Loucy (cell line): ENCODE measurements at regions not wholly inside any gene's neighbourhood (a gene's known extent, or its start where the extent isn't known, plus 50 kb on each side); places are given as distances from the start of the nearest gene placed in this dataset.

ENCODE experiments used
- H2AFZ ChIP-seq: fragments of 200-600 bp; sonication (generic); 2 replicates; pipeline ENCODE4 v1.6.0; 2016; ENCODE audit warnings: antibody characterized with exemption, mild to moderate bottlenecking, low read length, moderate library complexity
- H3F3A ChIP-seq: fragments of 200-600 bp; 2 replicates; pipeline ENCODE4 v1.6.0; 2016; ENCODE audit warnings: antibody characterized with exemption, low read depth, mild to moderate bottlenecking
- H3K27me3 ChIP-seq: fragments of 200-600 bp; sonication (generic); 2 replicates; pipeline ENCODE4 v1.6.1; 2014; ENCODE audit warnings: low read length, mild to moderate bottlenecking; ENCODE audit not compliant: insufficient read depth, poor library complexity, severe bottlenecking
- H3K36me3 ChIP-seq: fragments of 200-600 bp; sonication (generic); 2 replicates; pipeline ENCODE4 v1.6.1; 2016; ENCODE audit warnings: low read length; ENCODE audit not compliant: insufficient read depth
- H3K4me1 ChIP-seq: fragments of 200-600 bp; sonication (generic); 2 replicates; pipeline ENCODE4 v1.5.1; 2014; ENCODE audit warnings: low read length, mild to moderate bottlenecking; ENCODE audit not compliant: insufficient read depth, poor library complexity, severe bottlenecking
- H3K4me2 ChIP-seq: fragments of 200-600 bp; sonication (generic); 2 replicates; pipeline ENCODE4 v1.6.0; 2014; ENCODE audit warnings: antibody characterized with exemption, low read length, low read depth, mild to moderate bottlenecking; ENCODE audit not compliant: poor library complexity, severe bottlenecking
- H3K4me3 ChIP-seq: fragments of 200-600 bp; sonication (generic); 2 replicates; pipeline ENCODE4 v1.5.1; 2014; ENCODE audit warnings: low read length, mild to moderate bottlenecking, mixed read lengths; ENCODE audit not compliant: poor library complexity, severe bottlenecking
- H3K79me2 ChIP-seq: fragments of 200-600 bp; sonication (generic); 2 replicates; pipeline ENCODE4 v1.6.1; 2014; ENCODE audit warnings: low read length; ENCODE audit not compliant: insufficient read depth
- H3K9ac ChIP-seq: fragments of 200-600 bp; sonication (generic); 2 replicates; pipeline ENCODE4 v1.6.0; 2014; ENCODE audit warnings: mild to moderate bottlenecking, low read depth, low read length, moderate library complexity; ENCODE audit not compliant: poor library complexity, severe bottlenecking
- H3K9me2 ChIP-seq: fragments of 200-600 bp; sonication (generic); replicated peaks from 2 replicates; pipeline ENCODE4 v1.6.1; 2016; ENCODE audit warnings: low read depth, low read length, mixed read lengths
- H3K9me3 ChIP-seq: fragments of 200-600 bp; sonication (generic); 2 replicates; pipeline ENCODE4 v1.6.1; 2014; ENCODE audit warnings: mild to moderate bottlenecking, antibody characterized with exemption, low read length, low read depth; ENCODE audit not compliant: insufficient read depth
- H4K20me1 ChIP-seq: fragments of 200-600 bp; sonication (generic); 2 replicates; pipeline ENCODE4 v1.6.0; 2014; ENCODE audit warnings: antibody characterized with exemption, low read length, mild to moderate bottlenecking; ENCODE audit not compliant: insufficient read depth, poor library complexity, severe bottlenecking
- EZH2phosphoT487 ChIP-seq: fragments of 200-600 bp; IDR thresholded peaks from 2 replicates; pipeline ENCODE4 v1.6.1; 2018; ENCODE audit warnings: antibody characterized with exemption, mild to moderate bottlenecking, moderate library complexity, borderline replicate concordance
- TF ChIP-seq, protein P1 (sequence below): fragments of 200-600 bp; sonication (generic); conservative IDR thresholded peaks from 2 replicates; pipeline ENCODE4 v1.5.1; 2014; ENCODE audit warnings: mild to moderate bottlenecking, antibody characterized with exemption, low read length

DNA sequence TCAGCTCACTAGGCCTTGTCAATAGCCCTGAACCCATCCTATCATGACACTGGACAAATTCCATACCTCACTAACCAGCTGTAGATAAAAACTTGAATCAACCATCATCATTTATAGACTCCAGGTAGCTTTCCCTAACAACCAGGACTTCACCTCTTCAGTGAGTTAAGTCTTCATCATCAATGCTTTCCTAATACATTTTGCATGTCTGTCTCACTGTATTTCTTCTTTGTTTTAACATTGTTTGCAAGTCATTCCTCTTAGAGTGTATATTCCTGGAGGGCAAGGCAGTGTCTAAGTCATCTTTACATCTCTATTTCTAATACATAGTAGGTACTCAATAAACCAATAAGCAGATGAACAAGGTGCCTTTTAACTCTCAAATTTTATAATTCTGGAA is 123.4 kb upstream of the RFC3 start:
- no peak overlapping the region for H3K9ac ChIP-seq
- no peaks in the 10 kb centered on the region for H3K36me3 ChIP-seq

DNA sequence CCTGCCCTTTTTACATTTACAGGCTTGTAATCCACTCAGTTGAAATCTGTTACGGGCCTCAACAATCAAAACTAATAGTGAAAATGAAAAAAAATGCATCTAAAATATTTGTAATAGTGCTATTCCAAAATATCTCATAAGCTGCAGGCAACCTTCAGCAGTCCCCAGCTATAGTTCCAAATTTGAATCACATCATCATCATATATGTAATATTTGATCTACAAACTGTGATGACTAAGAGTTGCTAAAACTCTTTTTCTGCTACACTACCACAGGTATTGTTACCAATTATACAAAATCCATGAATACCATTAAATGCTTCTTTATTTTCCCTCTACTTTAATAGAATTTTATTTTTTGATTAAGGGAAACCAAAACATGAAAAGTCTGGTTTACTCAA is 121.4 kb upstream of the RFC3 start:
- H3K9me3 ChIP-seq = no peaks in the 10 kb centered on the region
- no peaks in the 10 kb centered on the region for H3K79me2 ChIP-seq
- H2AFZ ChIP-seq = no peak overlapping the region
- no peaks in the 10 kb centered on the region for H4K20me1 ChIP-seq
- H3K4me2 ChIP-seq = no peak overlapping the region
- no peaks in the 10 kb centered on the region for H3K4me1 ChIP-seq
- no peak overlapping the region for H3K4me3 ChIP-seq
- H3K27me3 ChIP-seq = no peaks in the 10 kb centered on the region
- no peak overlapping the region for H3K9ac ChIP-seq
- no peaks in the 10 kb centered on the region for H3K36me3 ChIP-seq
- no peaks in the 10 kb centered on the region for H3F3A ChIP-seq
- H3K9me2 ChIP-seq = no peaks in the 10 kb centered on the region
- TF ChIP-seq, protein P1, sequence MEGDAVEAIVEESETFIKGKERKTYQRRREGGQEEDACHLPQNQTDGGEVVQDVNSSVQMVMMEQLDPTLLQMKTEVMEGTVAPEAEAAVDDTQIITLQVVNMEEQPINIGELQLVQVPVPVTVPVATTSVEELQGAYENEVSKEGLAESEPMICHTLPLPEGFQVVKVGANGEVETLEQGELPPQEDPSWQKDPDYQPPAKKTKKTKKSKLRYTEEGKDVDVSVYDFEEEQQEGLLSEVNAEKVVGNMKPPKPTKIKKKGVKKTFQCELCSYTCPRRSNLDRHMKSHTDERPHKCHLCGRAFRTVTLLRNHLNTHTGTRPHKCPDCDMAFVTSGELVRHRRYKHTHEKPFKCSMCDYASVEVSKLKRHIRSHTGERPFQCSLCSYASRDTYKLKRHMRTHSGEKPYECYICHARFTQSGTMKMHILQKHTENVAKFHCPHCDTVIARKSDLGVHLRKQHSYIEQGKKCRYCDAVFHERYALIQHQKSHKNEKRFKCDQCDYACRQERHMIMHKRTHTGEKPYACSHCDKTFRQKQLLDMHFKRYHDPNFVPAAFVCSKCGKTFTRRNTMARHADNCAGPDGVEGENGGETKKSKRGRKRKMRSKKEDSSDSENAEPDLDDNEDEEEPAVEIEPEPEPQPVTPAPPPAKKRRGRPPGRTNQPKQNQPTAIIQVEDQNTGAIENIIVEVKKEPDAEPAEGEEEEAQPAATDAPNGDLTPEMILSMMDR = no peak
- TF ChIP-seq EZH2phosphoT487 = no peak

More for the DNA sequence above, 123.4 kb upstream of the RFC3 start:
- H2AFZ ChIP-seq = no peak overlapping the region
- no peak overlapping the region for H3K4me2 ChIP-seq
- H3K9me2 ChIP-seq = no peaks in the 10 kb centered on the region
- H3K9me3 ChIP-seq = no peaks in the 10 kb centered on the region
- no peak overlapping the region for H3K4me3 ChIP-seq
- no peaks in the 10 kb centered on the region for H4K20me1 ChIP-seq
- no peaks in the 10 kb centered on the region for H3K27me3 ChIP-seq
- no peaks in the 10 kb centered on the region for H3K4me1 ChIP-seq
- no peaks in the 10 kb centered on the region for H3K79me2 ChIP-seq
- H3F3A ChIP-seq = no peaks in the 10 kb centered on the region
- TF ChIP-seq, protein P1 = no peak
- TF ChIP-seq EZH2phosphoT487 = no peak

DNA sequence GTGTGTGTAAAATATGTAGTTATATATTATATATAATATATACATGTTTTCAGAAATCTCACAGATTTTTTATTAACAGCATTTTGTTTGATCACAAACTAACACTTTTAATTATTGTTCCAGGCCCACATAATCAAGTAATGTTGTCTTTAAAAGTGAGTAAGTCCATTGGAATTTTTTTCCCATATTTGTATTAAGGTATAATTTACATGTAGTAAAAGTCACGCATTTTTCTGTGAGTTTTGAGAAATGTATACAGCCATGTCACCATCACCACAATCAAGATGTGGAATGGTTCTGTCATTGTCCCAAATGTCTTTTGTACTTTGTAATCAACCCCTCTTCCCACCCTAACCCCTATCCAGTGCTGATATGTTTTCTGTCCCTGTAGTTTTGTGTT is 120.0 kb upstream of the RFC3 start:
- H3K36me3 ChIP-seq = no peaks in the 10 kb centered on the region
- no peaks in the 10 kb centered on the region for H3K27me3 ChIP-seq
- no peaks in the 10 kb centered on the region for H3K9me3 ChIP-seq
- no peaks in the 10 kb centered on the region for H3K79me2 ChIP-seq
- no peaks in the 10 kb centered on the region for H3K9me2 ChIP-seq
- no peak overlapping the region for H3K9ac ChIP-seq
- no peak overlapping the region for H2AFZ ChIP-seq
- no peak overlapping the region for H3K4me2 ChIP-seq
- no peaks in the 10 kb centered on the region for H3F3A ChIP-seq
- no peak overlapping the region for H3K4me3 ChIP-seq
- TF ChIP-seq, protein P1 = no peak
- no peak for TF ChIP-seq EZH2phosphoT487
- H3K4me1 ChIP-seq = no peaks in the 10 kb centered on the region
- H4K20me1 ChIP-seq = no peaks in the 10 kb centered on the region
